Fibroblast of the conjunctiva (primary cell): ENCODE measurements at regions not wholly inside any gene's neighbourhood (a gene's known extent, or its start where the extent isn't known, plus 50 kb on each side); places are given as distances from the start of the nearest gene placed in this dataset.

Experiments used
- DNase-seq: peaks from one replicate; pipeline ENCODE4 v3.0.0-alpha.2; 2010; ENCODE audit warnings: low read depth

DNA sequence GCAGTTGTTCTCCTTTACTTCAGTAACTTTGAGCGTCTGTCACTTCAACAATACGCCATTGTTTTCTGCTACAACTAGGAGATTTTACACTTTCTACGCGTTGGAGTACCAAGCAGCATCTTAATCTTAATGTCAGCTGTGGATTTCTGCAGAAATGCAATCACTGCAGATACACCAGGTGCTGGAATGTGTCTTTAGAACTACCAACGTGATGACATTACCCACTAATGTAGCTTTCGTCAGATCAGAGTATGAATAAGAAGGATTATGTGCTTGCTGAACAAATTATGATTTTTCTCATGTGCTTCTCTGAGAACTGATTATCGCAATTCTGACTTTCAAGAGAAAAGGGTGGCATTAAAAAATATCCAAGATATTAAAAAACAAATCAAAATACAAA, 77.5 kb upstream of the CNTN3 start:
- DNase-seq, result no peak

DNA sequence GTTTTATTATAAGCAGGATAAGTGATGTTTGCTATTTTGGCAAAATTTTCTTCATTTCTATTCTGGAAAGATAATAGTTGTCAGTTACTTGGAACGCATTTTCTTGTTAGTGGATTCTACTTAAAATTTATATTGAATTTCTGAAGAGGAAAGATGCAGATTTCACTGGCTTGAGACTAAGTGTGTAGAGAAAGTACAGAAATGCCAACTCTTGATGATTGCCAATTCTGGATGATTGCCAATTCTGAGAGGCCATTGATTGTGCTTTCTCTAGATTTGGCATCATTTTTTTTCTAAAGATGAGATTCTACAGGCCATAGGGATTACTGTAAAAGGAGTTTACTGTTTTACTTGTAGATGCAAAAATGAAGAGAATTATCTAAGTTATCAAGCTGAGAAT, 58.9 kb upstream of the CNTN3 start:
- DNase-seq, result no peak

DNA sequence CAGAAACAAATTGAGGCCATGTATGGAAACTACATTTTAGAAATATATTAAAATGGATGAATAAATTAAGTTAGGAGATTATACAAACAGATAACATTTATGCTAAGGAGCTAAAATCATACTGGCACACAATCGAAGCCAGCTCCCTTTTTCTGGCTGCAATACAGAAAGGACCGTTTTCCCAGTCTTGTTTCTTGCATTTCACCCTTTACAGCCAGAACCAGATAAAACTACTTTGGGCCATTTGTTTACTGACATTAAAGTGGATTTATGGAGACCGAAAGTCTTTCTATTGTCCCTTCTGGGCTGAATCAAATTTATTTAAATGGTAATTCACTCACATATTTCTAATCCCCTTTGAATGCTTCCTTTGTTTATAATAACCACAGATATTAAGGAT, 50.1 kb upstream of the CNTN3 start:
- DNase-seq, result no peak
